Tibial nerve (tissue), 4 donors: ENCODE measurements at regions not wholly inside any gene's neighbourhood (a gene's known extent, or its start where the extent isn't known, plus 50 kb on each side); places are given as distances from the start of the nearest gene placed in this dataset.

Experiments used
- DNase-seq, 2 donors: peaks; one replicate each; pipeline ENCODE4 v3.0.0-alpha.2; 2019; ENCODE audit warnings: low spot score in 2 of 2
- H3K27ac ChIP-seq, 4 donors: fragments of 200-600 bp; sonication (generic) in 3 of 4; one replicate each; pipeline ENCODE4 v1.5.1; 2017 to 2019; ENCODE audit warnings: mild to moderate bottlenecking in 1 of 4
- H3K27me3 ChIP-seq, 2 donors: fragments of 200-600 bp; sonication (generic) in 1 of 2; one replicate each; pipeline versions ENCODE4 v1.5.1 to v1.6.0; 2017 to 2019
- H3K36me3 ChIP-seq, 3 donors: fragments of 200-600 bp; sonication (generic); one replicate each; pipeline ENCODE4 v1.5.1; 2018 to 2019
- H3K4me1 ChIP-seq, 4 donors: fragments of 200-600 bp; sonication (generic) in 3 of 4; one replicate each; pipeline ENCODE4 v1.5.1; 2017 to 2019
- H3K4me3 ChIP-seq, 4 donors: fragments of 200-600 bp; sonication (generic) in 3 of 4; one replicate each; pipeline ENCODE4 v1.5.1; 2017 to 2019; ENCODE audit warnings: mild to moderate bottlenecking in 1 of 4, moderate library complexity in 1 of 4
- H3K9me3 ChIP-seq, 4 donors: fragments of 200-600 bp; sonication (generic) in 3 of 4; one replicate each; pipeline ENCODE4 v1.5.1; 2017 to 2019
- EP300 ChIP-seq, 2 donors: sonication (generic); formaldehyde crosslinking; IDR thresholded peaks; one replicate each; pipeline ENCODE4 v1.6.1; 2017; ENCODE audit warnings: antibody characterized with exemption in 2 of 2, mild to moderate bottlenecking in 1 of 2
- POLR2A ChIP-seq, 2 donors: fragments of 450-650 bp; IDR thresholded peaks; one replicate each; pipeline ENCODE4 v1.6.1; 2017; ENCODE audit warnings: antibody characterized with exemption in 2 of 2, mild to moderate bottlenecking in 2 of 2, moderate library complexity in 2 of 2
- WGBS, 2 donors: methylation state at CpG; one replicate each; pipeline ENCODE4 v1.1.5; 2018; 5-methylcytosine and 5-hydroxymethylcytosine counted together
- TF ChIP-seq, protein P1 (sequence below), 5 experiments: fragments of 200-600 bp in 3 of 5; fragments of 450-650 bp in 2 of 5; sonication (generic) in 3 of 5; IDR thresholded peaks; one replicate each; pipeline ENCODE4 v1.5.1; 2016 to 2019; ENCODE audit warnings: antibody characterized with exemption in 5 of 5, mild to moderate bottlenecking in 3 of 5, moderate library complexity in 2 of 5

- no peak overlapping the region for H3K4me3 ChIP-seq
- H3K27ac ChIP-seq, result no peak overlapping the region
- peaks cover 0 to 10% (median 0%) of the 10 kb centered on the region in 4 donors for H3K4me1 ChIP-seq
- H3K27me3 ChIP-seq, result no peaks in the 10 kb centered on the region
- DNase-seq, result no peak
- H3K9me3 ChIP-seq, result no peaks in the 10 kb centered on the region
- WGBS, 2 donors, result 81 to 88% methylated on average over 1 of the region's 1 CpG
- TF ChIP-seq, protein P1, sequence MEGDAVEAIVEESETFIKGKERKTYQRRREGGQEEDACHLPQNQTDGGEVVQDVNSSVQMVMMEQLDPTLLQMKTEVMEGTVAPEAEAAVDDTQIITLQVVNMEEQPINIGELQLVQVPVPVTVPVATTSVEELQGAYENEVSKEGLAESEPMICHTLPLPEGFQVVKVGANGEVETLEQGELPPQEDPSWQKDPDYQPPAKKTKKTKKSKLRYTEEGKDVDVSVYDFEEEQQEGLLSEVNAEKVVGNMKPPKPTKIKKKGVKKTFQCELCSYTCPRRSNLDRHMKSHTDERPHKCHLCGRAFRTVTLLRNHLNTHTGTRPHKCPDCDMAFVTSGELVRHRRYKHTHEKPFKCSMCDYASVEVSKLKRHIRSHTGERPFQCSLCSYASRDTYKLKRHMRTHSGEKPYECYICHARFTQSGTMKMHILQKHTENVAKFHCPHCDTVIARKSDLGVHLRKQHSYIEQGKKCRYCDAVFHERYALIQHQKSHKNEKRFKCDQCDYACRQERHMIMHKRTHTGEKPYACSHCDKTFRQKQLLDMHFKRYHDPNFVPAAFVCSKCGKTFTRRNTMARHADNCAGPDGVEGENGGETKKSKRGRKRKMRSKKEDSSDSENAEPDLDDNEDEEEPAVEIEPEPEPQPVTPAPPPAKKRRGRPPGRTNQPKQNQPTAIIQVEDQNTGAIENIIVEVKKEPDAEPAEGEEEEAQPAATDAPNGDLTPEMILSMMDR (IDR thresholded peaks at IDR 0.05), result no peak
- no peak for TF ChIP-seq EP300 (IDR thresholded peaks at IDR 0.05)
- no peak for TF ChIP-seq POLR2A (IDR thresholded peaks at IDR 0.05)
- no peaks in the 10 kb centered on the region for H3K36me3 ChIP-seq
These were observed 575.3 kb upstream of the MEF2C start for GRCh38 chr5:89458332-89458656.

DNA sequence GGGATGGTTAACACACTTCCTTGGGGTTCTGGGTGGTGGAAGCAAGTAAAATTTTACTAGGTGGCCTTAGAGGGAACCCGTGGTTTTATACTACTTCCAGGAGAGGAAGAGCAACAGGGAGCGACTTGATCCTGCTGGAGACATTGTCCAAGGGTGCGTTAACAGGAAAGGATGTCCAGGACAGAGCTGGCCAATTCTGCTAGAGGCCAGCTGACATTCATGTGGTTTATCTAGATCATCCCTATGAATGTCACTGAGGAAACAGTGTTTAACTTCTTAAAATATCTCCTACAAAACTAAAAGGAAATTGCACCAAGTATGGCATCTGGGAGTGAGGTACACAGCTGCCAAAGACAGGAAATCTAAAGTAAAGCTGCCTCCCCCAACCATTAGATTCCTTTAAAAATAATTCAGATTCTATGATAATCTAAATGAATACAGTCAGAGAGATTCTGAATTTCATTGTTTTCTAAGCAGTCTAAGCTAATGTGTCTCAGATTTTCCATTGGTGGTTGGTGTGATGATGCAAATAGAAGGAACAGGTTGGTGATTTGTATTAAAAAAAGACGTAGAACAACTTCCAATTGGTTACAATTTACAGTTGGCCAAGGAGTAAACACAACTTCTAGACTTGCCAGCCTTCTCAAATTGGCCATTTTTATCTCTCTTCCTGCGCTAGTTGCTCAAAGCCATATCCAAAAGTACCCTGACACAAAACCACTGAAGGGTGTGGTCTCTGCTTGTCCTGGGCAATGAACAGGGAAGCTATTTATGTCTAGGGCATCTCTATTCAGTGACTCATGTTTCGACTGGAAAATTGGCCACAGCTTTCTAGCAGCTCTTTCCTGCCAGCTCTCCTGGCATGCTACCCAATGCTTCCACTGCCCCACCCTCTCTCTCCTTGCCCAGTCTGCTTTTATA, 574.7 kb upstream of the MEF2C start:
- peak in 1 of 2 donors; percentile 14 for DNase-seq
- Histone ChIP-seq H3K4me3 (no peak overlapping the region), H3K27ac (peak overlapping the region in 1 of 4 donors; percentile 72), H3K36me3 (no peaks in the 10 kb centered on the region), H3K9me3 (no peaks in the 10 kb centered on the region), H3K4me1 (peaks cover 0 to 10% (median 0%) of the 10 kb centered on the region in 4 donors), H3K27me3 (no peaks in the 10 kb centered on the region)
- 50 to 52% methylated on average over 6 of the region's 6 CpGs for WGBS, 2 donors
- TF ChIP-seq POLR2A (IDR thresholded peaks at IDR 0.05) (no peak), EP300 (IDR thresholded peaks at IDR 0.05) (peak in 1 of 2 donors; percentile 51)

GRCh38 chr5:89452081-89452480, 569.1 kb upstream of the MEF2C start:
- Histone ChIP-seq H3K36me3 (no peaks in the 10 kb centered on the region), H3K4me1 (no peaks in the 10 kb centered on the region), H3K4me3 (no peak overlapping the region), H3K27ac (no peak overlapping the region), H3K27me3 (no peaks in the 10 kb centered on the region), H3K9me3 (no peaks in the 10 kb centered on the region)
- no peak for DNase-seq
- 81 to 85% methylated on average over 4 of the region's 4 CpGs for WGBS, 2 donors
- TF ChIP-seq EP300 (IDR thresholded peaks at IDR 0.05) (no peak), POLR2A (IDR thresholded peaks at IDR 0.05) (no peak)
- TF ChIP-seq, protein P1 (IDR thresholded peaks at IDR 0.05), result no peak

DNA sequence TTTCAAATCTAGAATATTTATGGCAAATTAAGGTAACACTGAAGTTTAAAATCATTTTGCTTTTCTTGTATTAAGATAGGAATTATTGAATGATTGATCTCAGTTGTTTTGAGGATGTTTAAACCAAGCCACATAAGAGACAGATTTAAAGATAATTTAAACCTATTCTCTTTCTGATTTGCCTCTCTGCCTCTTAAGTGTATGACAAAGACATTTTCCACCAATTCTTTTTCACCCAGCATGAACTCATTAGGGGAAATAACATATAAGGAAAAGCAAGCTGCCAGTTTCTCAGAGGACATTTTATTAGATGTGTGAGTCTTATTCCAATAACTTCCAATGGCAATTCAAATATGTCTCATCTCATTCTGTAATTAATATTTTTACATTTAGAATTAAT, 568.3 kb upstream of the MEF2C start:
- TF ChIP-seq EP300 (IDR thresholded peaks at IDR 0.05) (no peak), POLR2A (IDR thresholded peaks at IDR 0.05) (no peak)
- TF ChIP-seq, protein P1 (IDR thresholded peaks at IDR 0.05), result no peak
- H3K4me1 ChIP-seq, result no peaks in the 10 kb centered on the region

GRCh38 chr5:89450149-89450538, 567.2 kb upstream of the MEF2C start:
- no peaks in the 10 kb centered on the region for H3K9me3 ChIP-seq
- H3K36me3 ChIP-seq, result no peaks in the 10 kb centered on the region
- no peak for DNase-seq
- TF ChIP-seq, protein P1 (IDR thresholded peaks at IDR 0.05), result no peak
- TF ChIP-seq POLR2A (IDR thresholded peaks at IDR 0.05) (no peak), EP300 (IDR thresholded peaks at IDR 0.05) (no peak)
- H3K27me3 ChIP-seq, result no peaks in the 10 kb centered on the region
- no peak overlapping the region for H3K27ac ChIP-seq
- H3K4me3 ChIP-seq, result no peak overlapping the region
- no peaks in the 10 kb centered on the region for H3K4me1 ChIP-seq
- WGBS, 2 donors, result 85 to 92% methylated on average over 1 of the region's 1 CpG

More for the DNA sequence above, 568.3 kb upstream of the MEF2C start:
- DNase-seq, result no peak
- H3K36me3 ChIP-seq, result no peaks in the 10 kb centered on the region
- H3K27ac ChIP-seq, result no peak overlapping the region
- H3K9me3 ChIP-seq, result no peaks in the 10 kb centered on the region
- H3K4me3 ChIP-seq, result no peak overlapping the region
- H3K27me3 ChIP-seq, result no peaks in the 10 kb centered on the region
